SK-N-SH (cell line): ENCODE measurements at regions not wholly inside any gene's neighbourhood (a gene's known extent, or its start where the extent isn't known, plus 50 kb on each side); places are given as distances from the start of the nearest gene placed in this dataset.

Experiments used
- CTCF ChIA-PET: fragments of 300-600, 350-600 bp; formaldehyde crosslinking; extraction: SDS; loops from one replicate; lab custom pipeline; 2021; lab: Yijun Ruan, JAX
- POLR2A ChIA-PET: fragments of 350-600 bp; sonication (Branson Sonifier 250); formaldehyde crosslinking; extraction: SDS; loops from one replicate; lab custom pipeline; 2020; ENCODE audit warnings: antibody characterized with exemption, inconsistent platforms; lab: Yijun Ruan, JAX
- DNase-seq: peaks from one replicate; pipeline ENCODE4 v3.0.0; 2012
- H2AFZ ChIP-seq: fragments of 200-600 bp; sonication (generic); 2 replicates; pipeline ENCODE4 v1.8.1; 2016; ENCODE audit warnings: antibody characterized with exemption, mild to moderate bottlenecking, low read depth
- H3F3A ChIP-seq: fragments of 200-600 bp; sonication (generic); replicated peaks from 2 replicates; pipeline ENCODE3; 2016; ENCODE audit warnings: antibody characterized with exemption, mild to moderate bottlenecking; ENCODE audit not compliant: insufficient read depth
- H3K27ac ChIP-seq, 2 experiments: fragments of 200-500 bp in 1 of 2; fragments of 200-600 bp in 1 of 2; sonication (Bioruptor generic) in 1 of 2; sonication (generic), shearing (Covaris generic) in 1 of 2; 2 replicates each; pipeline versions ENCODE4 v1.5.1 to v1.6.1; 2014 to 2016; ENCODE audit warnings: low read depth in 2 of 2, inconsistent platforms in 1 of 2, low read length in 1 of 2, mild to moderate bottlenecking in 1 of 2, mixed read lengths in 1 of 2
- H3K27me3 ChIP-seq: fragments of 200-600 bp; sonication (generic), shearing (Covaris generic); 2 replicates; pipeline ENCODE4 v1.6.1; 2016; ENCODE audit warnings: mixed run types; ENCODE audit not compliant: insufficient read depth
- H3K36me3 ChIP-seq, 2 experiments: fragments of 200-500 bp in 1 of 2; fragments of 200-600 bp in 1 of 2; sonication (Bioruptor generic) in 1 of 2; sonication (generic) in 1 of 2; replicated peaks in 1 of 2; 2 replicates each; pipeline versions ENCODE3 to v1.5.1; 2014 to 2016; ENCODE audit warnings: low read length in 1 of 2, mild to moderate bottlenecking in 1 of 2; ENCODE audit not compliant: insufficient read depth in 2 of 2, control insufficient read depth in 1 of 2
- H3K4me1 ChIP-seq, 2 experiments: fragments of 200-500 bp in 1 of 2; fragments of 200-600 bp in 1 of 2; sonication (Bioruptor generic) in 1 of 2; sonication (generic), shearing (Covaris generic) in 1 of 2; 2 replicates each; pipeline versions ENCODE4 v1.5.1 to v1.6.1; 2014 to 2016; ENCODE audit warnings: low read depth in 1 of 2, low read length in 1 of 2, mixed run types in 1 of 2; ENCODE audit not compliant: insufficient read depth in 2 of 2, control insufficient read depth in 1 of 2
- H3K4me2 ChIP-seq: fragments of 200-600 bp; sonication (generic), shearing (Covaris generic); 2 replicates; pipeline ENCODE4 v1.6.1; 2017; ENCODE audit warnings: mixed run types
- H3K4me3 ChIP-seq, 2 experiments: fragments of 200-500 bp in 1 of 2; fragments of 200-600 bp in 1 of 2; sonication (Bioruptor generic) in 1 of 2; sonication (generic), shearing (Covaris generic) in 1 of 2; 2 replicates each; pipeline versions ENCODE4 v1.5.1 to v1.8.1; 2014 to 2016; ENCODE audit warnings: low read depth in 2 of 2, inconsistent platforms in 1 of 2, low read length in 1 of 2, mild to moderate bottlenecking in 1 of 2, mixed read lengths in 1 of 2, moderate library complexity in 1 of 2
- H3K79me2 ChIP-seq: fragments of 200-600 bp; sonication (generic); 2 replicates; pipeline ENCODE4 v1.8.1; 2017; ENCODE audit warnings: mild to moderate bottlenecking; ENCODE audit not compliant: insufficient read depth
- H3K9ac ChIP-seq: fragments of 200-600 bp; sonication (generic); 2 replicates; pipeline ENCODE4 v1.6.1; 2017; ENCODE audit warnings: mixed run types
- H3K9me2 ChIP-seq: fragments of 200-600 bp; sonication (generic); 2 replicates; pipeline ENCODE4 v1.6.1; 2017; ENCODE audit warnings: mixed run types
- H3K9me3 ChIP-seq: fragments of 200-600 bp; sonication (generic); 2 replicates; pipeline ENCODE4 v1.6.1; 2017; ENCODE audit warnings: mixed run types, mild to moderate bottlenecking, moderate library complexity
- H4K20me1 ChIP-seq: fragments of 200-600 bp; sonication (generic); 2 replicates; pipeline ENCODE4 v1.6.1; 2017; ENCODE audit warnings: mild to moderate bottlenecking, mixed run types; ENCODE audit not compliant: insufficient read depth
- CHD2 ChIP-seq: fragments of 150-350 bp; IDR thresholded peaks from 2 replicates; pipeline ENCODE4 v1.6.1; 2018; ENCODE audit warnings: low read length; ENCODE audit not compliant: partially characterized antibody
- EZH2phosphoT487 ChIP-seq: fragments of 200-600 bp; sonication (generic); IDR thresholded peaks from 2 replicates; pipeline ENCODE4 v1.6.1; 2017; ENCODE audit warnings: low read depth, mixed run types, mild to moderate bottlenecking, antibody characterized with exemption, moderate library complexity, borderline replicate concordance
- FOSL2 ChIP-seq: IDR thresholded peaks from 2 replicates; pipeline ENCODE4 v1.4.0; 2012; ENCODE audit warnings: low read depth, mild to moderate bottlenecking, moderate library complexity, borderline replicate concordance
- FOXM1 ChIP-seq: IDR thresholded peaks from 2 replicates; pipeline ENCODE4 v1.4.0; 2012; ENCODE audit warnings: low read depth, mild to moderate bottlenecking
- GATA2 ChIP-seq: sonication (generic); formaldehyde crosslinking; IDR thresholded peaks from 2 replicates; pipeline ENCODE4 v1.5.0; 2020; ENCODE audit warnings: mild to moderate bottlenecking, missing genetic modification reagents
- MEF2A ChIP-seq: IDR thresholded peaks from 2 replicates; pipeline ENCODE4 v1.4.0; 2012; ENCODE audit warnings: low read depth, borderline replicate concordance
- MXI1 ChIP-seq: IDR thresholded peaks from 2 replicates; pipeline ENCODE4 v1.6.1; 2012; ENCODE audit warnings: mild to moderate bottlenecking, low read depth, low read length, improper control_type of control experiment
- POLR2AphosphoS5 ChIP-seq: IDR thresholded peaks from 2 replicates; pipeline ENCODE4 v1.6.1; 2012; ENCODE audit warnings: low read depth, low read length
- RAD21 ChIP-seq: IDR thresholded peaks from 2 replicates; pipeline ENCODE4 v1.6.1; 2012; ENCODE audit warnings: mild to moderate bottlenecking, low read length
- RFX5 ChIP-seq: IDR thresholded peaks from 2 replicates; pipeline ENCODE4 v1.6.1; 2012; ENCODE audit warnings: mild to moderate bottlenecking, improper control_type of control experiment, low read length
- YY1 ChIP-seq: IDR thresholded peaks from 2 replicates; pipeline ENCODE4 v1.4.0; 2012; ENCODE audit warnings: low read depth, mild to moderate bottlenecking
- WGBS: methylation state at CpG from one replicate; pipeline ENCODE4 v1.1.6; 2017; ENCODE audit warnings: low lambda C conversion rate; 5-methylcytosine and 5-hydroxymethylcytosine counted together
- TF ChIP-seq, protein P1 (sequence below): IDR thresholded peaks from 2 replicates; pipeline ENCODE4 v1.4.0; 2012; ENCODE audit warnings: low read depth, borderline replicate concordance
- TF ChIP-seq, protein P2 (sequence below): IDR thresholded peaks from 2 replicates; pipeline ENCODE4; 2012
- TF ChIP-seq, protein P3 (sequence below): fragments of 200-600 bp; sonication (generic); IDR thresholded peaks from 2 replicates; pipeline ENCODE4 v1.6.1; 2017; ENCODE audit warnings: antibody characterized with exemption, mild to moderate bottlenecking, moderate library complexity
- TF ChIP-seq, protein P4 (sequence below): IDR thresholded peaks from 2 replicates; pipeline ENCODE4 v1.4.0; 2012; ENCODE audit warnings: low read depth, borderline replicate concordance

DNA sequence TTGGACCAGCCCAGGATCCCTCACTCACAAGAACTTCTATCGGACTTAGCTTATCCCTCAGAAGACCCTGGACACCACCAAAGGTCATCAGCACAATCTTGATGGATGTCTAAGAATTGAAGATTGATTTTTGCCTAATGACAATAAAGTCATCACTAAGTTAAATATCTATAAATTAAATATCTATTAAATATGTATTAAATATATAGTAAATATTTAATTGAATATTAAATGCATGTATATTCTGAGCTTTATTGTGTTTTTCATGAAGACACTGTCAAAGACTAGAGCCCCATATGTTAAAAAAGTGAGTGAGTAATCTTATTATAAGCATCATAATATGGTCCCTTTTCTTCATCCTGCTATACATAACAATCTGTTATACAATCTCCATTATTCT, 751.1 kb downstream of the KCNJ2 start:
- DNase-seq = no peak
- Histone ChIP-seq H4K20me1 (no peaks in the 10 kb centered on the region), H3K4me3 (no peak overlapping the region), H3K27me3 (no peaks in the 10 kb centered on the region), H3K27ac (no peak overlapping the region), H3K36me3 (no peaks in the 10 kb centered on the region), H3F3A (no peaks in the 10 kb centered on the region), H3K9ac (no peak overlapping the region), H2AFZ (no peak overlapping the region), H3K9me3 (no peaks in the 10 kb centered on the region), H3K79me2 (no peaks in the 10 kb centered on the region), H3K9me2 (no peaks in the 10 kb centered on the region), H3K4me2 (no peak overlapping the region), H3K4me1 (no peaks in the 10 kb centered on the region)
- ChIA-PET POLR2A (no interaction called here), CTCF (interaction anchor here (1.2 kb wide), 1 partner anchor 14 kb away, joined by 4 read pairs; no protein-coding TSS in a partner anchor)
- WGBS = 21% methylated on average over 1 of the region's 1 CpG
- TF ChIP-seq FOSL2 = no peak
- no peak for TF ChIP-seq POLR2AphosphoS5
- TF ChIP-seq YY1 = no peak
- no peak for TF ChIP-seq CHD2
- no peak for TF ChIP-seq MXI1
- no peak for TF ChIP-seq FOXM1
- TF ChIP-seq, protein P1, sequence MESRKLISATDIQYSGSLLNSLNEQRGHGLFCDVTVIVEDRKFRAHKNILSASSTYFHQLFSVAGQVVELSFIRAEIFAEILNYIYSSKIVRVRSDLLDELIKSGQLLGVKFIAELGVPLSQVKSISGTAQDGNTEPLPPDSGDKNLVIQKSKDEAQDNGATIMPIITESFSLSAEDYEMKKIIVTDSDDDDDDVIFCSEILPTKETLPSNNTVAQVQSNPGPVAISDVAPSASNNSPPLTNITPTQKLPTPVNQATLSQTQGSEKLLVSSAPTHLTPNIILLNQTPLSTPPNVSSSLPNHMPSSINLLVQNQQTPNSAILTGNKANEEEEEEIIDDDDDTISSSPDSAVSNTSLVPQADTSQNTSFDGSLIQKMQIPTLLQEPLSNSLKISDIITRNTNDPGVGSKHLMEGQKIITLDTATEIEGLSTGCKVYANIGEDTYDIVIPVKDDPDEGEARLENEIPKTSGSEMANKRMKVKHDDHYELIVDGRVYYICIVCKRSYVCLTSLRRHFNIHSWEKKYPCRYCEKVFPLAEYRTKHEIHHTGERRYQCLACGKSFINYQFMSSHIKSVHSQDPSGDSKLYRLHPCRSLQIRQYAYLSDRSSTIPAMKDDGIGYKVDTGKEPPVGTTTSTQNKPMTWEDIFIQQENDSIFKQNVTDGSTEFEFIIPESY = no peak
- TF ChIP-seq, protein P2, sequence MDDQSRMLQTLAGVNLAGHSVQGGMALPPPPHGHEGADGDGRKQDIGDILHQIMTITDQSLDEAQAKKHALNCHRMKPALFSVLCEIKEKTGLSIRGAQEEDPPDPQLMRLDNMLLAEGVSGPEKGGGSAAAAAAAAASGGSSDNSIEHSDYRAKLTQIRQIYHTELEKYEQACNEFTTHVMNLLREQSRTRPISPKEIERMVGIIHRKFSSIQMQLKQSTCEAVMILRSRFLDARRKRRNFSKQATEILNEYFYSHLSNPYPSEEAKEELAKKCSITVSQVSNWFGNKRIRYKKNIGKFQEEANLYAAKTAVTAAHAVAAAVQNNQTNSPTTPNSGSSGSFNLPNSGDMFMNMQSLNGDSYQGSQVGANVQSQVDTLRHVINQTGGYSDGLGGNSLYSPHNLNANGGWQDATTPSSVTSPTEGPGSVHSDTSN = no peak
- TF ChIP-seq, protein P3, sequence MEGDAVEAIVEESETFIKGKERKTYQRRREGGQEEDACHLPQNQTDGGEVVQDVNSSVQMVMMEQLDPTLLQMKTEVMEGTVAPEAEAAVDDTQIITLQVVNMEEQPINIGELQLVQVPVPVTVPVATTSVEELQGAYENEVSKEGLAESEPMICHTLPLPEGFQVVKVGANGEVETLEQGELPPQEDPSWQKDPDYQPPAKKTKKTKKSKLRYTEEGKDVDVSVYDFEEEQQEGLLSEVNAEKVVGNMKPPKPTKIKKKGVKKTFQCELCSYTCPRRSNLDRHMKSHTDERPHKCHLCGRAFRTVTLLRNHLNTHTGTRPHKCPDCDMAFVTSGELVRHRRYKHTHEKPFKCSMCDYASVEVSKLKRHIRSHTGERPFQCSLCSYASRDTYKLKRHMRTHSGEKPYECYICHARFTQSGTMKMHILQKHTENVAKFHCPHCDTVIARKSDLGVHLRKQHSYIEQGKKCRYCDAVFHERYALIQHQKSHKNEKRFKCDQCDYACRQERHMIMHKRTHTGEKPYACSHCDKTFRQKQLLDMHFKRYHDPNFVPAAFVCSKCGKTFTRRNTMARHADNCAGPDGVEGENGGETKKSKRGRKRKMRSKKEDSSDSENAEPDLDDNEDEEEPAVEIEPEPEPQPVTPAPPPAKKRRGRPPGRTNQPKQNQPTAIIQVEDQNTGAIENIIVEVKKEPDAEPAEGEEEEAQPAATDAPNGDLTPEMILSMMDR = no peak
- TF ChIP-seq MEF2A = no peak
- no peak for TF ChIP-seq EZH2phosphoT487
- TF ChIP-seq RAD21 = no peak
- no peak for TF ChIP-seq RFX5
- TF ChIP-seq GATA2 = no peak
- TF ChIP-seq, protein P4, sequence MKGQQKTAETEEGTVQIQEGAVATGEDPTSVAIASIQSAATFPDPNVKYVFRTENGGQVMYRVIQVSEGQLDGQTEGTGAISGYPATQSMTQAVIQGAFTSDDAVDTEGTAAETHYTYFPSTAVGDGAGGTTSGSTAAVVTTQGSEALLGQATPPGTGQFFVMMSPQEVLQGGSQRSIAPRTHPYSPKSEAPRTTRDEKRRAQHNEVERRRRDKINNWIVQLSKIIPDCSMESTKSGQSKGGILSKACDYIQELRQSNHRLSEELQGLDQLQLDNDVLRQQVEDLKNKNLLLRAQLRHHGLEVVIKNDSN = no peak
